Osteocyte (in vitro differentiated cells): ENCODE measurements at regions not wholly inside any gene's neighbourhood (a gene's known extent, or its start where the extent isn't known, plus 50 kb on each side); places are given as distances from the start of the nearest gene placed in this dataset.
"Not testable (repeated sequence)": the region's sequence is repeated elsewhere in the genome, so short reads cannot be mapped to it uniquely, and the experiment has no call there.

Source experiments
- DNase-seq: peaks from one replicate; pipeline ENCODE4 v3.0.0; 2021; ENCODE audit warnings: mixed read lengths; ENCODE audit not compliant: unreplicated experiment; ENCODE audit errors: extremely low spot score
- H3K27ac Mint-ChIP-seq: one replicate; pipeline ENCODE4 v1.8.0; 2021; ENCODE audit warnings: mild to moderate bottlenecking, mixed read lengths; ENCODE audit not compliant: unreplicated experiment
- H3K27me3 Mint-ChIP-seq: one replicate; pipeline ENCODE4 v1.8.0; 2021; ENCODE audit warnings: mixed read lengths; ENCODE audit not compliant: unreplicated experiment
- H3K36me3 Mint-ChIP-seq: one replicate; pipeline ENCODE4 v1.8.0; 2021; ENCODE audit warnings: mixed read lengths; ENCODE audit not compliant: unreplicated experiment
- H3K4me1 Mint-ChIP-seq: one replicate; pipeline ENCODE4 v1.8.0; 2021; ENCODE audit warnings: mixed read lengths; ENCODE audit not compliant: unreplicated experiment
- H3K4me3 Mint-ChIP-seq: one replicate; pipeline ENCODE4 v1.8.0; 2021; ENCODE audit warnings: mild to moderate bottlenecking, moderate library complexity, mixed read lengths; ENCODE audit not compliant: unreplicated experiment
- H3K9me3 Mint-ChIP-seq: one replicate; pipeline ENCODE4 v1.8.0; 2021; ENCODE audit warnings: mixed read lengths; ENCODE audit not compliant: unreplicated experiment
- TF ChIP-seq, protein P1 (sequence below): fragments of 200-600 bp; sonication (generic); IDR thresholded peaks from 2 replicates; pipeline ENCODE4 v1.5.0; 2021; ENCODE audit warnings: antibody characterized with exemption, mild to moderate bottlenecking, moderate library complexity

DNA sequence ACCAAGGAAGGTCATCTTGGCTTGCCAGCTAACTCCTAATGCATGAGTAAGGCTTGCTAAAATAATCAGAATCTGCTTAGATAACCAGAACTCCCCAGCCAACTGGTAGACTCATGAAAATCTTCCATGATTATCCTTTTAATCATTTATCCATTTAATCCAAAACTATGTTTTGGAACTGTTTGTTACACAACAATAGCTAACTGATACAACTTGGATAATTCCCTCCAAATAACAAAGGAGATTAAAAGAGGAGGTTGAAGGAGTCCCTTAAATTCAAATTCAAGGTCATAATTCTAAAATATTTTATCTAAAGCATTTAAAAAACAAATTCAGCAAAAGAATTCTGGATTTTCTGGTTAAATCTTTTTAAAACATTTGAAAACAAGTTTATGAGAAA is 222.1 kb downstream of the DEPDC1B start:
- Mint-ChIP-seq H3K9me3 (no peaks in the 10 kb centered on the region), H3K27ac (no peak overlapping the region), H3K27me3 (no peaks in the 10 kb centered on the region), H3K4me1 (peaks cover 24% of the 10 kb centered on the region), H3K36me3 (peaks cover 2% of the 10 kb centered on the region), H3K4me3 (no peak overlapping the region)
- TF ChIP-seq, protein P1, sequence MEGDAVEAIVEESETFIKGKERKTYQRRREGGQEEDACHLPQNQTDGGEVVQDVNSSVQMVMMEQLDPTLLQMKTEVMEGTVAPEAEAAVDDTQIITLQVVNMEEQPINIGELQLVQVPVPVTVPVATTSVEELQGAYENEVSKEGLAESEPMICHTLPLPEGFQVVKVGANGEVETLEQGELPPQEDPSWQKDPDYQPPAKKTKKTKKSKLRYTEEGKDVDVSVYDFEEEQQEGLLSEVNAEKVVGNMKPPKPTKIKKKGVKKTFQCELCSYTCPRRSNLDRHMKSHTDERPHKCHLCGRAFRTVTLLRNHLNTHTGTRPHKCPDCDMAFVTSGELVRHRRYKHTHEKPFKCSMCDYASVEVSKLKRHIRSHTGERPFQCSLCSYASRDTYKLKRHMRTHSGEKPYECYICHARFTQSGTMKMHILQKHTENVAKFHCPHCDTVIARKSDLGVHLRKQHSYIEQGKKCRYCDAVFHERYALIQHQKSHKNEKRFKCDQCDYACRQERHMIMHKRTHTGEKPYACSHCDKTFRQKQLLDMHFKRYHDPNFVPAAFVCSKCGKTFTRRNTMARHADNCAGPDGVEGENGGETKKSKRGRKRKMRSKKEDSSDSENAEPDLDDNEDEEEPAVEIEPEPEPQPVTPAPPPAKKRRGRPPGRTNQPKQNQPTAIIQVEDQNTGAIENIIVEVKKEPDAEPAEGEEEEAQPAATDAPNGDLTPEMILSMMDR, result no peak
- DNase-seq, result no peak

DNA sequence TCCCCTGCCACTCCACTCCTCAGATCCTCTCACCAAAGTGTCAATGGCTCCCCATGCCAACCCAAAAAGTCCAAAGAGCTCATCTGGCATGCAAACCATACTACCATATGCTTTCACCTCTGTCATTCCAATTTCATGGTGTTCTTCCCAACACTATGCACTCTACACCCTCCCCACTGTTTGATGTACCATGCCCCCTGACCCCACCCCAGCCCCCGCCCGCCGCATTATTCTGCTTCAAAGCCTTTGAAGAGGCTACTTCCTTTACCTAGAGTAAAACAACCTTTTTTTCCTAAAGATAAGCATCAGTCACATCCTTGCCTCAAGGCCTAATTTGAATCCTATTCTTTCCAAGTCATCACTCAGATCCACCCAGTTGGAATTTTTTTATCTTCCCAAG is 226.3 kb downstream of the DEPDC1B start:
- H3K36me3 Mint-ChIP-seq, result peaks cover 2% of the 10 kb centered on the region
- no peak for DNase-seq
- no peaks in the 10 kb centered on the region for H3K27me3 Mint-ChIP-seq
- no peak overlapping the region for H3K4me3 Mint-ChIP-seq
- no peaks in the 10 kb centered on the region for H3K4me1 Mint-ChIP-seq
- TF ChIP-seq, protein P1, result no peak
- no peak overlapping the region for H3K27ac Mint-ChIP-seq
- peaks cover 9% of the 10 kb centered on the region for H3K9me3 Mint-ChIP-seq

DNA sequence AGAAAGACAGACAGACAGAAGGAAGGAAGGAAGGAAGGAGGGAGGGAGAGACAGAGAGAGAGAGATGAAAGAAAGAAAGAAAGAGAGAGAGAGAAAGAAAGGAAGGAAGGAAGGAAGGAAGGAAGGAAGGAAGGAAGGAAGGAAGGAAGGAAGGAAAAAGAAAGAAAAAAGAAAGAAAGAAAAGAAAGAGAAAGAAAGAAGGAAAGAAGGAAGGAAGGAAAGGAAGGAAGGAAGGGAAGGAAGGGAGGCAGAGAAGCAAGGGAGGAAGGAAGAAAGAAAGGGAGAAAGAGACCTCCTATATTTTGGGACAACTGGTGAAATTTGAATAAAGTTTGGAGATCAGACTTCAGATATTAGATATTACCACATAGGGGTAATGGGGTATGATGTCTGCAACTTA is 226.9 kb downstream of the DEPDC1B start:
- H3K36me3 Mint-ChIP-seq, H3K27me3 Mint-ChIP-seq, DNase-seq, H3K4me1 Mint-ChIP-seq, H3K4me3 Mint-ChIP-seq, H3K27ac Mint-ChIP-seq, H3K9me3 Mint-ChIP-seq: not testable (repeated sequence)

DNA sequence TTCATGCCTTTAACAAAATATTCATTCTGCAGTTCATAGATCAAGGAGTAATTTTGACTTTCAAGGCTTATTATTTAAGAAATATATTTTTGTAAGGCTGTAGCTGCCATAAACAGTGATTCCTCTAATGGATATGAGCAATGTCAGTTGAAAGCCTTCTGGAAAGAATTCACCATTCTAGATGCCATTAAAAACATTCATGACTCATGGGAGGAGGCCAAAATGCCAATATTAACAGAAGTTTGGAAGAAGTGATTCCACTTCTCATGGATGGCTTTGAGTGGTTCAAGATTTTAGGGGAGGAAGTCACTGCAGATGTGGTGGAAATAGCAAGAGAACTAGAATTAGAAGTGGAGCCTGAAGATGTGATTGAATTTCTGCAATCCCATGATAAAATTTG is 229.1 kb downstream of the DEPDC1B start:
- Mint-ChIP-seq H3K9me3 (peaks cover 9% of the 10 kb centered on the region), H3K36me3 (peaks cover 2% of the 10 kb centered on the region), H3K4me1 (no peaks in the 10 kb centered on the region), H3K27ac (no peak overlapping the region), H3K27me3 (no peaks in the 10 kb centered on the region), H3K4me3 (no peak overlapping the region)
- no peak for DNase-seq
- TF ChIP-seq, protein P1, result no peak

DNA sequence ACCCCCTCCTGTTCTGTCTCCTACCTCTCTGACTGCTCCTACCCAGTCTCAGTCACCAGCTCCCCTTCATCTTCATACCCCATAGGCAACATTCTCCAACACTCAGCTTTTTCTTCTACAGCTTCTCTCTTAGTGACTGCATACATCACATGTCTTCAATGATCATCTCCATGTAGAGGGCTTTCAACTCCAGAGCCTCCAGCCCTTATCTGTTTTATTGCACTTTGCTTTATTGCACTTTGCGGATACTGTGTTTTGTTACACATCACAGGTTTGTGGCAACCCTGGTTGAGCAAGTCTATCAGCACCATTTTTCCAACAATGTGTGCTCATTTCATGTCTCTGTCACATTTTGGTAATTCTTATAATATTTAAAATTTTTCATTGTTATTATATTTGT is 230.7 kb downstream of the DEPDC1B start:
- Mint-ChIP-seq H3K4me3 (no peak overlapping the region), H3K4me1 (peaks cover 3% of the 10 kb centered on the region), H3K27ac (no peak overlapping the region), H3K36me3 (peaks cover 2% of the 10 kb centered on the region), H3K9me3 (peaks cover 9% of the 10 kb centered on the region), H3K27me3 (no peaks in the 10 kb centered on the region)
- DNase-seq, result no peak
- TF ChIP-seq, protein P1, result no peak

DNA sequence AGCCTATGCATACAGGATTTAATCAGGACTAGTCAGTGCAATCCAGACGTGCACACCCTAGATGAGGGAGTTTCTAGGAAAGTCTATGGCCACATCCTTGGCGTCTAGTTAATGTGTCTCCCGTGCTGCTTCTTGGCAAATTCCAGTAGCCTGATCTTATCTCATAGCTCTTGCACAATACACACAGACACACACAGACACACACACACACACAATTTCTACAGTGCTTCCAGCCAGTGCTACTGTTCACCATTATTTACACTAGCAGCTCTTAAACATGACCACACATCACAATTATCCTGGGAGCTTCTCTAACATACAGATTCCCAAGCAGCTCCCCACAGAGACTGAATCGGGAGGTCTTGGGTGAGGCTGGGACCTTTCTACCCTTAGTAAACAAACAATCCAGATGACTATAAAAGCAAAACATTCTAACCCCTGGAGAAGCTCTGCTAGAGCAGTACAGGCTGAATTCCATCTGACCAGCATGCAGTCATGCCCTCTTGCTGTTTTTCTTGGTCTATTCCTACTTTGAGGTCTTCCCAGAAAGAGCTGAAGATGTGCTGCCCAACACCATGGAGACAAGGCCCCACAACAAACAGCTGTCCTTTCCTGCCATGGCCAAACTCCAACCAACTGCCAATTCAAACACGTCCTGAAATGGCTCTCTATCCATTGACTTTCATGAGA is 236.6 kb downstream of the DEPDC1B start:
- H3K36me3 Mint-ChIP-seq, result peaks cover 6% of the 10 kb centered on the region
- peak overlapping the region; percentile 15 for H3K4me3 Mint-ChIP-seq
- no peaks in the 10 kb centered on the region for H3K9me3 Mint-ChIP-seq
- no peak for DNase-seq
- TF ChIP-seq, protein P1, result no peak
- no peaks in the 10 kb centered on the region for H3K27me3 Mint-ChIP-seq
- peaks cover 28% of the 10 kb centered on the region for H3K4me1 Mint-ChIP-seq
- peak overlapping the region; percentile 94 for H3K27ac Mint-ChIP-seq
